ENCODE measurements at regions not wholly inside any gene's neighbourhood (a gene's known extent, or its start where the extent isn't known, plus 50 kb on each side); places are given as distances from the start of the nearest gene placed in this dataset.
A peak's percentile ranks its signal among the peaks of the same experiment; 100 is the strongest.

- no peak for DNase-seq
Observed at GRCh38 chr10:3723766-3724165, 61.2 kb downstream of the KLF6 start.

DNA sequence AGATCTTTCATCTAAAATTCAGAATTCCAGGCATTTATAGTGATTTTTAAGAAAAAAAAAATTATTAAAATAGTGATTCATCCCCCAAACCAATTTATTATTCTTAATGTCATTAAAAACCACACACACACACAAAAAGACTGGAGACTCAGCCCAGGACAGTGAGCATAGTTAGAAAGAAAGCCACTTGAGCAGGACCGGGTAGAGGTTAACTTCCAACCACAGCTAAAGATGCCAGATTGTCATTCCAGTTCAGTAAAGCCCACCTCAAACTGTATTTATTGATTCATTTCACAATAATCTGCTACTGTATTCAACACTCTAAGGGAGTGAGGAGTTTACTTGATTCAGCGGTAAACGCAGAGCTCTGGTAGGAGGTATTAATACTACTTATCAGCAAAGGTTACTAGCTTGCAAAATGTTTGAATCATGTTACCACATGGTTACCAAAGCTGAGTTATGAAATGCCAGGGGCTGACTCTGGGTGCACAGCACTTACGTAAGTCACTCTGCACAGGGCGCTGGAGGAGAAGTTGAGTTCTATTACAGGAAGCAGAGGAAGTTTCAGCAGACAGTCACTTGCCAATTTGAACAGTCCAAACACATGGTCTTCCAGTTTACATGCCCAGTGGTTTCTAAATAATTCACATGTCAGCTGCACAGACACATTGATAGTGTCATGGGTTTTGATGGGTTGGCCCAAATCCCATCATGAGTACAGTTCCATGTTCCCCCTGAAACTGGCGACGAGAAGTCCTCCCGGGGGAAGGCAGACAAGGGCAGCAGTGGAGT lies 64.6 kb downstream of the KLF6 start:
- DNase-seq: peak; percentile 32

DNA sequence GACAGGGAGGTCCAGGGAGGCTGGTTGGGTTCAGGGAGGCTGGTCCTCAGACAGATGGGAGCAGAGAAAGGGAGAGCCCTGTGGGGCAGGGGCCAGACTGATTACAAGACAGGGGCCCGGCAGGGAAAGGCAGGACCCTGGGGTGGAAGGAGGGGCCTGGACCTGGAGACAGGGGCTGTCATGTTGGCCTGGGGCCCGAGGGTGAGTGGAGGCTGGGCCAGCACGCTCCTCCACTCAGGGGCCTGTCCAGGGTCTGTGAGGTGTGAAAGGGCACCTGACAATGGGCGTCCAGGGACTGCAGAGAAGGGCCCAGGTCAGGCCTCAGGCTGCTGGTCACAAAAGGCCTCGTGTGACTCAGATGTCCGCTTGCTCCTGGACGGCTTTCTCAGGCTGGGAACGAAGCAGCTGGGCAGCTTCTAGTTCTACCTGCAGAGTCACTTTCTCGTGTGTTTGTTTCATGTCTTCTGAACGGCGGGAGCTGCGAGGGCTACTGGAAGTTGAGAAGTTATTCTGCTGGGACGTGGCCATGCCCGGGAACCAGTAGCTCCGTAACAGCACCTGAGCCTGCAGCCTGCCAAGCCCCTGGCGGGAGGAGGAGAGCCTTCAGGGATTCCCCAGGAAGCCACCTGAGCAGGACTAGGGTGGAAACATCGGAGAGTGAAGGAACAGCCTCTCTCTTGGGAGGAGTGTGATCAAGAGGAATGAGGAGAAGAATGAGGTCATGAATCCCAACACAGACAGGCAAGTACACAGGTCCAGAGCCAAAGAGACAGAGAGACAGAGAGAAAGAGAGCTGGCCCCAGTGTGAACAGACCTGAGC lies 65.8 kb downstream of the KLF6 start:
- DNase-seq: no peak

DNA sequence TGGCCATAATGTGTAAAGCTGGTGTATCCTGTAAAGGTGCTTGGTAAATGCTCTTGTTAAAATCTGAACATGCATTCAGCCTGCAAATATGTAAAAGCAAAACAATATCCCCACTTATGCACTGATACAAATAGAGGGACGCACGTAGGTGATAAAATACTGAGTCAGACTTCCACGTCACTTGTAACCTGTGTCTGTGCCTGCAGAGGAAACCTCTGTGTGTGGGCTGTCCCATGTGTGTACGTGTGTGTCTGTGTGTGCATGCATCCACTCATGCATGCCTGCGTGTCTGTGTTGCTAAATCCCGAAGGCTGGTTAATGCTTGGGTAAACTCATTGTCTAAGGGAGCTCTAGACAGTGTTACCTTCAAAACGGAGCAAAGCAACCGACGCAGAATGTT lies 68.9 kb downstream of the KLF6 start:
- DNase-seq: no peak

DNA sequence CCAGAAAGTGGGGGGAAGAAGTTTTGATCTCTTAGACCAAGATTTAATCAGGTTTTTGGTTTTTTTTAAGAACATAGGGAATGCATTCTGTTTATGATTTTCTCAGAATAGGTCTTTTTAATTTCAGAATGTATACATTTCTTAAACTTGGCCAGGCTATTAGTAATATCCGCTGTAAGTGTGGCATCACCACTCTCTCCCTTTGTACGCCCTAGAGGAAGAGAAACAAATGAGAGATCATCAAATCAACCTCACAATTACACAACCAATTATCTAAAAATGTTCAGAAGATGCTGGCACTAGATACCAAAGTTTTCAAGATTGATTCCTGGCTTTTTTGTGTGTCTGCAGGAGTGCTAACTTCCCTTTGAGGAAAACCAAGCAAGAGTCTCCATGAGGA lies 70.0 kb downstream of the KLF6 start:
- DNase-seq: no peak

DNA sequence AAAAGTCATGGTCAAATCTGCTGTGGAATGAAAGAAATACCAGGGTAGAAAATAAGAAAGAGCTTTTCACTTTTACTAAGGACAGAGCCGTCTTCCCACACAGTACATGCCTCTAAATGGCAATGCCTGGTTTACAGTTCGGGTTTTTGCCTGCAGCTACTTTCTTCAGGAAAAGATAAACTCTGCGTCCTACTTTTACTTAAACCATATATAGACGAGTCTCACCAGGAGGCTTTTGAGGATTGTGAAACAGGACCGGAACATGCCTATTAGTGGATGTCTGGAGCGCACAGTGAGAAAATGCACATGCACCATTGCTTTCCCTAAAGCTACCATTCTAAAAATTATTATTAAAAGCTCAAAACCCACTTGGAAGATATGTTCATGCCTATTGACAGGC lies 70.5 kb downstream of the KLF6 start:
- no peak for DNase-seq

DNA sequence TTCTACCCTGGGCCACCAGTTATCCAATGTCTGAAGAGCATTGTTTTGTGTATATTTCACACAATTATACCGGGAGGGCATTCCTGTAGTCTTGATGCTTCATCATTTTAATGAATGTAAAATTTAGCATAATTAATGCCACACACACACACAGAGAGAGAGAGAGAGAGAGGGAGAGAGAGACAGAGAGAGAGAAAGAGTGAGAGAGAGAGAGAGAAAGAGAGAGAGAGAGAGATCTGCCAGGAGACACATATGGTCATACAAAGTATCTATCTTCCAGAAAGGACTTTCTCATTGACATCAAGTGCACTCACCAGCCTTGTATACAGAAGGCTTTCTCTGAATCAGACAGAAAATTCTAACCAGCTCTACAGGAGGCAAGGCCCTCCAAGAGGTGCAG lies 72.3 kb downstream of the KLF6 start:
- DNase-seq: no peak

- no peak for DNase-seq
Observed at GRCh38 chr10:3711918-3712317, 73.1 kb downstream of the KLF6 start.

DNA sequence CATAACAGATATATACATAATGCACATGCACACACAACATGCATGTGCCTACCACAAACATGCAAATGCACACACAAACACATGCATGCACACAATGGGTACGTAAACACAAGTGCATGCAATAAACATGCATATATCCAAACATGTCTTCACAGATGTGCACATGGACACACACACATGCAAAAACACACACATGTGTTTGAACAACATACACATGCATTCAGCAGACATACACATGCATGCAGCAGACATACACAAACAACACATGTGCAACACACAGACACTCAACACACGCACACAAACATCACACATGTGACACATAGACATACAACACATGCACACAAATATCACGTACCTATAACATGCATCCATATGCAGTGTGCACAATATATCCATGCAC lies 74.2 kb downstream of the KLF6 start:
- no peak for DNase-seq

- DNase-seq: no peak
Observed at GRCh38 chr10:3709456-3710060, 75.5 kb downstream of the KLF6 start.

GRCh38 chr10:3708852-3709251 lies 76.2 kb downstream of the KLF6 start:
- DNase-seq: no peak

- DNase-seq: no peak
Observed at GRCh38 chr10:3704565-3705325, 80.3 kb downstream of the KLF6 start.

GRCh38 chr10:3702569-3702968 lies 82.4 kb downstream of the KLF6 start:
- DNase-seq: no peak

GRCh38 chr10:3702056-3702546 lies 82.9 kb downstream of the KLF6 start:
- DNase-seq: no peak

GRCh38 chr10:3701491-3701890 lies 83.5 kb downstream of the KLF6 start:
- DNase-seq: no peak

DNA sequence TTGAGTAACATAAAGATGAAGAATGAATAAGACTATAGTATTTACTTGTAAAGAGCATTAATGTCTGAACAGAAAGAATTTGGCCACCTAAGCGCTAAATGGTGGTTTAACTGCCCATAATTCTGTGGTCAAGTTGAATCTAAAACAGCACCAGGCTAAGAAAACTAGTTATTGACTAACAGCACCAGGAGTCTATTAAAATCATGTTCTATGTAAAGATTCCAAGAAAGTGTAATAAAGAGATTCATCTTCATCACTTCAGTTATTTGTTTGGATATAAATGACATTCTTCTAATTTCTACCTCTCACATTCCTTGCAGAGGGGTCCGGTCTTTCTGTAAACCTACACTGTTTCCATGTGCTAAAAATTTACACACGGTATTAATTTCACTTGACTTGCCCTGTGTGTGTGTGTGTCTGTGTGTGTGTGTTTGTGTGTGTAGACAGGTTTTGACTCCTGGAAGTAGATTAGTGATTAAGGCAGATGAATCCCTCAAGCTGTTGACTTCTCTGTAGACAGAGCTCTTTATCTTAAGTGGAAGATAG lies 84.4 kb downstream of the KLF6 start:
- DNase-seq: no peak

DNA sequence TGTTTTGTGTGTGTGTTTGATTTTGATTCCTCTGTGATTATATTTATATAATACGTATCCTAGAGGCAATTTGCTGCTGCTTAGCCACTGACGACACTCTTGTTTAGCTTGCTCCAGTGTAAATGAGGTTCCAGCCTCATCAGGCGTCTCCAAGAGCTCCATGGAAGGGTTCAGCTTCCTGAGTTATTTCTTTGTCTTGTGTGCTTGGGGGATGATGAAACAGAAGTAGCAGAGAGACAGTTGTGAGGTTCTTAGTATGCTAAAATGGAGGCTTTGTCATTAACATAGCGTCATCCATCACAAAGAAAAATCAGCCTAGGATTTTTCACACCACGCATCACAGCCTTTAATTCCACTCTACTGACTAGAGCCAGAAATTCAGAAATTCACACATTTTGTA lies 85.1 kb downstream of the KLF6 start:
- DNase-seq: no peak

DNA sequence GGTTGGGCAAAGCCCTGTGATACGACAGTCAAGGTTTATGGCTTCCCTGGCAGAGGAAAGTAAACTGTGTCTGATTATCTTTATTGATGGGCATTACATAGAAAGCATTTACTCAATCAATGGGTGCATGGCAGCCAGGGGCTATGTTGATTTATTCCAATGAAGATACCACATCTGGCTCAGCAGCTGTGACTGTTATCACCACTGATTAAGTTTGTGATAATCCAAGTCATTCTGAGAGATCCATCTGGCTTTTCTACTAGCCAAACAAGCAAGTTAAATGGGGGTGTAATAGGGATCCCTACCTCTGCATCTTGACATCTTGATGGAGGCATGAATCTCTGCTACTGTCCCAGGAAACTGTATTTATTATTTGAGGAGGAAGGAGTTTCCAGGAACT lies 86.7 kb downstream of the KLF6 start:
- DNase-seq: no peak

- DNase-seq: no peak
Observed at GRCh38 chr10:3693698-3694080, 91.3 kb downstream of the KLF6 start.

GRCh38 chr10:3693022-3693697 lies 91.8 kb downstream of the KLF6 start:
- no peak for DNase-seq

- no peak for DNase-seq
Observed at GRCh38 chr10:3692387-3692999, 92.5 kb downstream of the KLF6 start.

- DNase-seq: no peak
Observed at GRCh38 chr10:3691482-3691881, 93.5 kb downstream of the KLF6 start.

Data from CD4-positive, alpha-beta T cell treated with Interleukin-10 for 1 hour (primary cell).